ENCODE measurements at regions not wholly inside any gene's neighbourhood (a gene's known extent, or its start where the extent isn't known, plus 50 kb on each side); places are given as distances from the start of the nearest gene placed in this dataset.

DNA sequence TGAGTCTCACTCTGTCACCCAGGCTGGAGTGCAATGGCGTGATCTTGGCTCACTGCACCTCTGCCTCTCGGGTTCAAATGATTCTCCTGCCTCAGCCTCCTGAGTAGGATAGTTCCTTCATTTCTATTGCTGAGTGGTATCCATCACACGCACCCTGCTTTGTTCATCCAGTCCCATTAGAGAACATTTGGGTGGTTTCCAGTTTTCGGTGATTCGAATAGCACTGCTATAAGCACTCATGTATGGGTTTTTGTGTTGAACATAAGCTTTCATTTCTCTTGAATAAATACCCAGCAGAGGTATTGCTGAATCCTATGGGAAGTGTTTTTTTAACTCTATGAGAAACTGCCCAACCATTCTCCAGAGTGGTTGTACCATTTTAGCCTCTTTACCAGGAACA, 147.3 kb downstream of the DDX1 start:
- TF ChIP-seq, protein P1, sequence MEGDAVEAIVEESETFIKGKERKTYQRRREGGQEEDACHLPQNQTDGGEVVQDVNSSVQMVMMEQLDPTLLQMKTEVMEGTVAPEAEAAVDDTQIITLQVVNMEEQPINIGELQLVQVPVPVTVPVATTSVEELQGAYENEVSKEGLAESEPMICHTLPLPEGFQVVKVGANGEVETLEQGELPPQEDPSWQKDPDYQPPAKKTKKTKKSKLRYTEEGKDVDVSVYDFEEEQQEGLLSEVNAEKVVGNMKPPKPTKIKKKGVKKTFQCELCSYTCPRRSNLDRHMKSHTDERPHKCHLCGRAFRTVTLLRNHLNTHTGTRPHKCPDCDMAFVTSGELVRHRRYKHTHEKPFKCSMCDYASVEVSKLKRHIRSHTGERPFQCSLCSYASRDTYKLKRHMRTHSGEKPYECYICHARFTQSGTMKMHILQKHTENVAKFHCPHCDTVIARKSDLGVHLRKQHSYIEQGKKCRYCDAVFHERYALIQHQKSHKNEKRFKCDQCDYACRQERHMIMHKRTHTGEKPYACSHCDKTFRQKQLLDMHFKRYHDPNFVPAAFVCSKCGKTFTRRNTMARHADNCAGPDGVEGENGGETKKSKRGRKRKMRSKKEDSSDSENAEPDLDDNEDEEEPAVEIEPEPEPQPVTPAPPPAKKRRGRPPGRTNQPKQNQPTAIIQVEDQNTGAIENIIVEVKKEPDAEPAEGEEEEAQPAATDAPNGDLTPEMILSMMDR (IDR thresholded peaks at IDR 0.05): no peak
- no peak for TF ChIP-seq POLR2A (IDR thresholded peaks at IDR 0.05)

Data from uterus (tissue), 2 donors.